Lower leg skin (tissue), 3 donors: ENCODE measurements at regions not wholly inside any gene's neighbourhood (a gene's known extent, or its start where the extent isn't known, plus 50 kb on each side); places are given as distances from the start of the nearest gene placed in this dataset.

Experiments used
- CTCF ChIP-seq, 3 donors: fragments of 450-650 bp; IDR thresholded peaks; one replicate each; pipeline ENCODE4 v1.5.1; 2016; ENCODE audit warnings: antibody characterized with exemption in 3 of 3, mild to moderate bottlenecking in 3 of 3, moderate library complexity in 2 of 3
- POLR2A ChIP-seq, 2 donors: fragments of 450-650 bp; IDR thresholded peaks; one replicate each; pipeline ENCODE4 v1.6.1; 2016 to 2017; ENCODE audit warnings: antibody characterized with exemption in 2 of 2, mild to moderate bottlenecking in 1 of 2, moderate library complexity in 1 of 2

GRCh38 chr1:181308098-181308497 lies 175.2 kb upstream of the CACNA1E start:
- TF ChIP-seq CTCF (IDR thresholded peaks at IDR 0.05) (no peak), POLR2A (IDR thresholded peaks at IDR 0.05) (no peak)
